HG03460 (cell line): ENCODE measurements at regions not wholly inside any gene's neighbourhood (a gene's known extent, or its start where the extent isn't known, plus 50 kb on each side); places are given as distances from the start of the nearest gene placed in this dataset.
"Not testable (repeated sequence)": the region's sequence is repeated elsewhere in the genome, so short reads cannot be mapped to it uniquely, and the experiment has no call there.

Source experiments
- ATAC-seq: cut with Tn5 transposase; IDR thresholded peaks from one replicate; pipeline ENCODE4 v1.9.1; 2021; ENCODE audit not compliant: unreplicated experiment

GRCh38 chr21:43291347-43291950, 122.6 kb downstream of the CRYAA start:
- ATAC-seq: no peak

GRCh38 chr21:43290421-43291346, 121.9 kb downstream of the CRYAA start:
- no peak for ATAC-seq

DNA sequence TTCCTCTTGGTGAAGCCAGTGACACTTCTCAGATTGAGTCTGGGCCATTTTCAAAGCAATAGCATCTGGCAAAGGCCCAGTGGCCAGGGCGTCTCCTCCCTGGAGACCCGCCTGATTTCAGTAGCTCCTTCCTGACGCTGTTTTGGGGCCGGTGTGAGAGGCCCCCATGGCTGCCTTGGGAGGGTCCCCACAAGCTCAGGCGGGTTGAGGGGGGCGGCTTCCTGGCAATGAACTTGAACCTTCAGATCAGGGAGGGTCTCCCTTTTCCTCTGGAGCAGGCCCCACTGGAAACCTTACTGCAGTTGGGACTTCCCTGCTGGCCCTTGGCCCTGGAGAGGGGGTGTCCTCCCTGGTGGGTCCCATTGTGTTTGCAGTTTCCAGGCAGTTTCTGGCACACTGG, 121.2 kb downstream of the CRYAA start:
- ATAC-seq: no peak

DNA sequence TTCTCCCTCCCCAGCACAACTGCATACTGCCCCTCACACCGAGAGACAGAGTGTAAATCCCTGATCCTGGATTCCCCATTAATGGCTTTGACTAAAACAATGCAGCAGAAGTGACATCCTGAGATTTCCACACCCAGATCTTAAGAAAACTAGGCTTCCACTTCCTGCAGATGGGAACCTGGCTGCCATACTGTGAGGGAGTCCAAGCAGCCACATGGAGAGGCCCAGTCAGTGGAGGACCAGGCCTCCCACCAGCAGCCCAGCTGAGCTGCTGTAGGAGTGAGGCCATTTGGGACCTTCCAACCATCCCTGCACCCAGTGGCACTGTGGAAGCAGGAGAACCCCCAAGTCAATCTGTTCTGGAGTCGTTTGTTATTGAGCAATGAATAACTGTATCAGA, 120.6 kb downstream of the CRYAA start:
- no peak for ATAC-seq

DNA sequence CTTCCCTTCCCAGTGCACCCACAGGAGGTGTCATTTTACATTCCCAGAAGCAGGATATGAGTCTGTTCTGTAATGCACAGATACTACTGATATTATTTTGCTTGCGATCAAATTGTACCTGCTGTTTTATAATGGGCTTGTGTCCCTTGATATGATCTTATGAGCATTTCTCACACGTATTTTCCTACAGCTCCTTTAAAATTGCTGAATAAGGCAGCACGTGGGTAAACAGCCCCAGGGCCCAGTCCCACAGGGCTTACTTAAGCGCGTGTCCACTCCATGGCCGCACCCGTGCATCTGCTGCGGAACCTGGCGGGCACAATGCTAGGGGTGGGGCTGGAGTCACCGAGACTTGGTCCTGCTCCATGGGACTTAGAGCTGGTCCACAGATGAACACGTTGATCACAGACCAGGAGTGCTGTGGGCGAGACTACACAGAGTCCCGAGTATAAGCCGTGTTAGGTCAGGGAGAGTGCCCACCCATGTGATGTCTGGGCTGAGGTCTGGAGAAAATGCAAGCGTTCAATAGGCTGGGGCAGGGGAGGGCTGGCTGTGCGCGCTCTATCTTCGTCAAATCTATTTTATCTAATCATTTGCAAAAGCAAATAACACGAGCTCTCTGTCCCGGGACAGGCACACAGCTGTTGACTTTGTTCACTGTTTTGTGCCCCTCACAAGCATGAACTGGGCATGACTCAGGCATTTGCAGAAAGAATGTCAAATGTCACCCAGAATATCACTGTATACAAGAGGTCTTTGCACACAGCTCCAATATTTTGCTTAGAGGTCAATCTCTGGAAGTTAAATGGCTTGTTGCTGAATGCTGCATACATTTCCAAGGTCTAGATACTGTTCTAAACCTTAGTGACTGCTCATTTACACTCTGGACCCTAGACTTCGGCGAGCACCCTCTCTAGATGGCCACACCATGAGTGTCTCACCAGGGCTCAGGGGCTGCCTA, 119.3 kb downstream of the CRYAA start:
- no peak for ATAC-seq

GRCh38 chr21:43287111-43287760, 118.4 kb downstream of the CRYAA start:
- no peak for ATAC-seq

GRCh38 chr21:43286196-43286595, 117.4 kb downstream of the CRYAA start:
- ATAC-seq: no peak

DNA sequence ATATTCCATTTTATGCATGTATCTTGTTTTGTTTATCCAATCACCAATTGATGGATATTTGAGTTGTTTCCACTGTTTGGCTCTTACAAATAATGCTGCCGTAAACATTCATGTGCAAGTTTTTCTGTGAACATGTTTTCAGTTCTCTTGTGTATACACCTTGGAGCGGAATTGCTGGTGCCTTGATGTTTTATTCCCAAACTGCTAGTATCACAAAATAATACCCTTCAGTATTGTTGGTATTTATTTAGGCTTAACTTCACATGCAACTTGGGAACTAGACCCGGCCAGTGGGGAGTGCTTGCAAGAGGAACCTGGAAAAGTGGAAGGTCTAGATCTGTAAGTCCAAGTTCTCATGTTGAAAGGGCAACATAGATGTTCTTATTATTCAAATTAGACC, 115.9 kb downstream of the CRYAA start:
- ATAC-seq: no peak

GRCh38 chr21:43284238-43284637, 115.4 kb downstream of the CRYAA start:
- no peak for ATAC-seq

GRCh38 chr21:43283925-43284221, 115.1 kb downstream of the CRYAA start:
- ATAC-seq: not testable (repeated sequence)

DNA sequence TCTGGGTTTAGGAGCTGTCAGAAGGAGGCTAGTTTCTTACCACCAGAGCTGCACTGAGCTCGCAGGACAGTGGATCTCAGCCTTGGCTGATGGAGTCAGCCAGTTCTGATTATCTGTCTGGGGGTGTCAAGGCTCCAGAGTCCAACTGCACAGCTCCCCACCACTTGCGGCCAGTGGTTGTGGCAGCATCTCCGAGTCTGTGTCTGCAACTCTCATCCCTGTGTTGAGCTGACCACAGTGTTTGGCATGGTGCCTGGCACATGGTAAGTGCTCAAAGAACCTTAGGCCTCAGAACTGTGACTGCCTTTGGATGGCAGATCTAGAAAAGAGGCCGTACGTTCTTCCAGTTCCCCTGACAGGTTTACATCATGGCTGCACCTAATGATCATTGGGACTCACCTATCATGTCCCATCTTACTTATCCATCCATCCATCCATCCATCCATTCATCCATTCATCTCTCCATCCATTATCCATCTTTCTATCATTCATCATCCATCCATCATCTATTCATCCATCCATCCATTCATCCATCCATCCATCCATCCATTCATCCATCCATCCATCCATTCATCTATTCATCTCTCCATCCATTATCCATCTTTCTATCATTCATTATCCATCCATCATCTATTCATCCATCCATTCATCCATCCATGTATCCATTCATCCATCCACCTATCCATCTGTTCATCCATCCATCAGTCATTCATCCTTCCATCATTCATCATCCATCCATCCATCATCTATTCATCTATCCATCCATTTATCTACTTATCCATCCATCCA, 114.5 kb downstream of the CRYAA start:
- ATAC-seq: no peak

DNA sequence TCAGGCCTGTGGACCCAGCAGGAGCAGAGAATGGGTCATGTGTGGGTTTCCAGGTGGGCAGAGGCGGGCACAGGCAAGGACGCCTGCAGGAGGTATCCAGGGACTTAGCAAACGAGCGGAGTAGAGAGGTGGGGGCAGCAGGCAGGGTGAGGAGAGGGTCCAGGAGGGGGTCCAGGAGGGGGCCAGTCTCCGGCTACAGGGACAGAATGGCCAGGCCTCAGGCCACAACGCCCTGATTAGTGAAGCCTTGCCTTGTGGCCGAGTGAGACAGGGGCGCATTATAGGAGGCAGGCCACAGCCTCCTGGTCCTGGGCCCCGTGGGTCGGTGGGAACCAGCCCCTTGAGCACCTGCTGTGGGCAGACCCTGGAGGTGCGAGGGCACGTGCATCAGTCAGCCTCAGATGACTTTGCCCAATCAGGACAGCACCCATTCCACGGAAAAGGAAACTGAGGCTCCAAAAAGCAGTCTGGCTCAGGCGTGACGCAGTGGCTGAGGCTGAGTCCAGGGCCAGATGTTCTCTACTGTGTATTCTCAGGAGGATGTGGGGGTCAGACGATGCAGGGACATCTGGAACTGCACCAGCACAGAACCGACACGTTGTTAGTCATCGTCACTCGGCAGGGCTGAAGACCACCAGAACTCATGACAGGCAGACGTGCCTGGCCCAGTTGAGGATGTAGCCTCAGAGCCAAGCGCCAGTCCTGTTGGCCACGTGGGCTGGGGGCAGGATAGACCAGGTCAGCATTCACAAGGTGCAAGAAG, 113.7 kb downstream of the CRYAA start:
- no peak for ATAC-seq

DNA sequence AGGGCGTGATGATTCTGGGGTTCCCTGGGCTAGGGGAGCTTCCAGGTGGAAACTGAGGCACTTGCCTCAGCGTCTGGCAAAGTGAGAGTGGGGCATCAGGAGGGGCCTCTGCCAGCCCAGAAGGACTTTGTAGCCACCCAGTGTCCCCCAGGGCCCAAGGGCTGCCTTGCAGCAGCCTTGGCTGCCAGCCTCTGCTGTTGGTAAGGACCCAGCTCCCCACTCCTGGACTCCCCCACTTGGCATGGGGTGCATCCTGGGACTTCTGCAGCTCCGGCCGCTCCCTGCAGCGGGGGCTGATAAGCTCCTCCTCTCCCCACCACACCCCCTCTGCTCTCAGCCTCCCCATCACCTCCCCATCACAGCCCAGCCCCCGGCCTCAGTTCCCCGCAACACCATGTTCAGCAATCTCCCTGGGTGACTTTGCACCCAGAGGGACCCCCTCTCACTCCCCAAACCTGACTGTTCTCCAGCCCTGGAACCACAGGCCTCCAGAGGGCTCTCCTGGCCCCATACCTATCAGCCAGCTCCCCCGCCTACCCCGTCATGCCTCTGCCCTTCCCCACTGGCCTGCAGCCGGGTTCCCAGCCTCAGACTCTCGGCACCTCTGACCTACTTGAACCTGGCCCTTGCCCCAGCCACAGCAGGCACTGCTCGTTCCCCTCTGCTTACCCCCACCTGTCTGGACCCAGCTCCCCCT, 113.0 kb downstream of the CRYAA start:
- ATAC-seq: no peak

DNA sequence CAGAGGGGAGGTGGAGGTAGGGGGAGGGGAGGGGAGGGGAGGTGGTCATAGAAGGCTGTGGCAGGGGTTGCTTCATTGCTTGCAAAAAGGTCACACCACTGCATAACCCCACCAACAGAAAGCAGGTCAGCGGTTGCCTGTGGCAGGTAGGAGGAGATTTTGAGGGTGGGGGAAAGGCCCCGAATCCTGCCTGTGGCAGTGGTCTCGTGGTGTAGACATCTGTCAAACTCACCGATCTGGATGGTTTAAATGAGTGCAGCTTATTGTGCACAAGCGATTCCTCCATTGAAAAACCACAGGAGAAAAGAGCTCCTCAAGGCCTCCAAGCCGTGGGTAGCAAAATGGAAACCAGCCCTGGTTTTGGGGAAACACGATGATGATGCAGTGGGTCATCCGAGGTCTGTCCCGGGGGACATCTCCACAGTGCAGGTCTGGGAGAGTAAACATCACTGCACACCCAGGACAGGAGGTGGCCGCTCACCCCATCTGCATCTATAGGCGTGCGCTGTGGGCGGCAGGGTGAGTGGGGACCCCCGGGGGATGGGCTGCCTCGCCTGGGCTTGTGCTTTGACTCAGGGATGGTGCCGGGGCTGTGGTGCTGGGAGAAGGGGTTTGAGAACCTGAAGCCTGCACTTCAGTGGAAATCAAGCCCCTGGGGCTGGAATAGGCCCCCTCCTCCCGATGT, 112.3 kb downstream of the CRYAA start:
- ATAC-seq: no peak

DNA sequence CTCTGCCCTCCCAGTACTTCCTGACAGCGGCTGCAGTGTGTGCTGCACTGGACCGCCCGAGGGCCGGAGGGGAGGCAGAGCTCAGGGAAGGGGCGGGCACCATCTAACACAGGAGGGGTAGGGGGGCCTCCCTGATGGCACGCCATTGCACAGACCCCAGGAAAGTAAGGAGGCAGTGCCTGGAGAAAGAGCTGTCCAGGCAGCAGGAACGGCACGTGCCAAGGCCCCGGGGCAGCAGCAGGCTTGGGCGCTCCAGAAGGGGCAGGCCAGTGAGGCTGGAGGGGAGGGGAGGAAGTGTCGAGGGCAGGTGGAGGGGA, 110.7 kb downstream of the CRYAA start:
- no peak for ATAC-seq

DNA sequence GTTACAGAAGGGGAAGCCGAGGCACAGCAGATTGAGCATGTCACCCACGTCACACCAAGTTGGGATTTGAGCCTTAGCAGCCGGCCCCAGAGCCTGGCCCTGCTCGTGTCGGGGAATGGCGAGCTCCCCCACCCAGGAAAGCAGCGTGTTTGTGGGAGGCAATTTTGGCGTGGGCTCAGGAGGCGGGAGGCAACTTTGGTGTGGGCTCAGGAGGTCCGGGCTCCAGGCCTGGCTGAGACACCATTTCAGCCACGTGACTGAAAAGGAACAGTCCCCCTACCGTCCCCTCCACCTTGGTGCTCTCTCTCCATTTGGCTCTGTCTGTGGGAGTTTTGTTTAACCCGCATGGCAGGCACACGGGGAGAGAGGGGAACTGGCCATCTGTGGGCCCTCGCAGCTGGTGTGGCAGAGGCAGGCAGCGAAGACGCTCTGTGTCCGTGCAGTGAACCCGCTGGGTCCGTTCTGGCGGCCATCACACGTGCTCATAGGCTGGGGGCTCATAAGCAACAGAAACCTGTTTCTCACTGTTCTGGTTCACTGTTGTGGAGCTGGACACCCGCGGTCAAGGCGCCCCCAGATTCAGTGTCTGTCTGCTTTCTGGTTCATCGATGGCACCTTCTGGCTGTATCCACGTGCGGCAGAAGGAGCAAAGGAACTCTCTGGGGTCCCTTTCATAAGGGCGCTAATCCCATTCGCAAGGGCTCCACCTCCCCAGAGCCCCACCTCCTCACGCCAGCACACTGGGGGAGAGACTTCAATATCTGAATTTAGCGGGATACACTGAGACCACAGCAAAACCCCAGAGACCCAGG, 110.2 kb downstream of the CRYAA start:
- ATAC-seq: no peak

- no peak for ATAC-seq
These were observed 109.6 kb downstream of the CRYAA start for GRCh38 chr21:43278359-43278758.
